GM12878 (cell line): ENCODE measurements at regions not wholly inside any gene's neighbourhood (a gene's known extent, or its start where the extent isn't known, plus 50 kb on each side); places are given as distances from the start of the nearest gene placed in this dataset.
"Not testable (repeated sequence)": the region's sequence is repeated elsewhere in the genome, so short reads cannot be mapped to it uniquely, and the experiment has no call there.

Experiments used
- ATAC-seq: fragments of 200-7000 bp; cut with Tn5 transposase; 3 replicates; pipeline ENCODE4 v1.9.1; 2020; ENCODE audit warnings: mild to moderate bottlenecking, moderate library complexity
- BruUV-seq: library from RNA; stranded (reverse); fragments of 400-500 nt; replicated peaks from 2 replicates; lab custom pipeline; 2021; lab: Mats Ljungman, UMichigan
- CTCF ChIA-PET: fragments of 300-600 bp; sonication (Branson Sonifier 250); formaldehyde crosslinking; extraction: SDS; loops from one replicate; lab custom pipeline; 2021; ENCODE audit warnings: inconsistent platforms; lab: Yijun Ruan, JAX
- POLR2A ChIA-PET: fragments of 350-600 bp; formaldehyde crosslinking; extraction: SDS; loops from one replicate; lab custom pipeline; 2021; ENCODE audit warnings: inconsistent platforms; lab: Charles Lee
- RAD21 ChIA-PET: fragments of 300-600 bp; sonication (Branson Sonifier 250); formaldehyde crosslinking; loops from one replicate; lab custom pipeline; 2023; ENCODE audit warnings: antibody characterized with exemption; ENCODE audit not compliant: unreplicated experiment; lab: Charles Lee
- SMC1A ChIA-PET: fragments of 300-600 bp; sonication (Branson Sonifier 250); formaldehyde crosslinking; loops from one replicate; lab custom pipeline; 2023; ENCODE audit not compliant: unreplicated experiment, uncharacterized antibody; lab: Charles Lee
- DNase-seq: peaks from one replicate; pipeline ENCODE4 v3.0.0-alpha.2; 2011; ENCODE audit warnings: low read depth, low spot score
- FAIRE-seq: peaks from 3 replicates; lab custom pipeline; 2011; peaks lifted over from hg19 to GRCh38; lab: Jason Lieb, UNC
- H2AFZ ChIP-seq: 2 replicates; pipeline ENCODE4 v1.6.0; 2011; ENCODE audit warnings: low read depth, low read length, control low read depth; ENCODE audit not compliant: control insufficient read depth
- H3K27ac ChIP-seq: 2 replicates; pipeline ENCODE4 v1.5.1; 2011; ENCODE audit warnings: control low read depth; ENCODE audit not compliant: control insufficient read depth, insufficient read depth
- H3K27me3 ChIP-seq, 2 experiments: replicated peaks in 1 of 2; 2 replicates each; pipeline versions ENCODE4 v1.6.0 to v1.6.1; 2011; ENCODE audit warnings: low read length in 1 of 2; ENCODE audit not compliant: control insufficient read depth in 2 of 2, insufficient read depth in 2 of 2
- H3K36me3 ChIP-seq, 2 experiments: 2 replicates each; pipeline ENCODE4 v1.5.1; 2011; ENCODE audit warnings: low read length in 1 of 2; ENCODE audit not compliant: control insufficient read depth in 2 of 2, insufficient read depth in 2 of 2
- H3K4me1 ChIP-seq: 2 replicates; pipeline ENCODE4 v1.6.1; 2011; ENCODE audit warnings: mild to moderate bottlenecking, low read length, moderate library complexity, mixed read lengths; ENCODE audit not compliant: control insufficient read depth, insufficient read depth
- H3K4me2 ChIP-seq: 2 replicates; pipeline ENCODE4 v1.6.0; 2011; ENCODE audit warnings: control low read depth; ENCODE audit not compliant: control insufficient read depth, insufficient read depth
- H3K4me3 ChIP-seq: fragments of 200-600 bp; sonication (generic); 2 replicates; pipeline ENCODE4 v1.5.1; 2016
- H3K79me2 ChIP-seq: 2 replicates; pipeline ENCODE4 v1.6.0; 2011; ENCODE audit warnings: low read length; ENCODE audit not compliant: control insufficient read depth, insufficient read depth
- H3K9ac ChIP-seq: 2 replicates; pipeline ENCODE4 v1.8.0; 2011; ENCODE audit warnings: low read length, control low read depth, mixed read lengths; ENCODE audit not compliant: control insufficient read depth, insufficient read depth
- H3K9me3 ChIP-seq: replicated peaks from 3 replicates; pipeline ENCODE4 v1.5.1; 2011; ENCODE audit warnings: mild to moderate bottlenecking, low read length; ENCODE audit not compliant: control insufficient read depth, insufficient read depth
- H4K20me1 ChIP-seq: 2 replicates; pipeline ENCODE4 v1.6.0; 2011; ENCODE audit not compliant: control insufficient read depth, insufficient read depth
- MLLT1 ChIP-seq: fragments of 450-650 bp; IDR thresholded peaks from 2 replicates; pipeline ENCODE4 v1.6.1; 2016; ENCODE audit warnings: mild to moderate bottlenecking
- RB1 ChIP-seq: fragments of 450-650 bp; formaldehyde crosslinking; IDR thresholded peaks from 2 replicates; pipeline ENCODE4 v1.6.1; 2017; ENCODE audit warnings: mild to moderate bottlenecking, borderline replicate concordance
- SIN3A ChIP-seq: IDR thresholded peaks from 2 replicates; pipeline ENCODE4 v1.6.1; 2012; ENCODE audit warnings: low read depth, low read length, improper control_type of control experiment
- SKIL ChIP-seq: fragments of 450-650 bp; IDR thresholded peaks from 2 replicates; pipeline ENCODE4 v1.6.1; 2017; ENCODE audit warnings: mild to moderate bottlenecking, low read depth, inconsistent platforms; ENCODE audit not compliant: poor library complexity, severe bottlenecking
- ZBTB40 ChIP-seq: fragments of 450-650 bp; IDR thresholded peaks from 2 replicates; pipeline ENCODE4 v1.6.1; 2016; ENCODE audit warnings: mild to moderate bottlenecking, moderate library complexity, borderline replicate concordance
- WGBS: methylation state at CpG from one replicate; pipeline ENCODE4 v1.1.6; 2016; ENCODE audit warnings: low lambda C conversion rate; ENCODE audit not compliant: insufficient replicate concordance, insufficient coverage; ENCODE audit errors: missing lambda C conversion rate; 5-methylcytosine and 5-hydroxymethylcytosine counted together
- in situ Hi-C: fragments of 300-500 bp; cut with MboI; formaldehyde crosslinking; loops from 9 replicates; pipeline ENCODE4 v1.14.3; 2018; ENCODE audit warnings: mixed read lengths
- intact Hi-C: fragments of 100-400 bp; cut with micrococcal nuclease; formaldehyde crosslinking; loops from one replicate; pipeline ENCODE4 v1.14.2; 2022; ENCODE audit not compliant: unreplicated experiment

DNA sequence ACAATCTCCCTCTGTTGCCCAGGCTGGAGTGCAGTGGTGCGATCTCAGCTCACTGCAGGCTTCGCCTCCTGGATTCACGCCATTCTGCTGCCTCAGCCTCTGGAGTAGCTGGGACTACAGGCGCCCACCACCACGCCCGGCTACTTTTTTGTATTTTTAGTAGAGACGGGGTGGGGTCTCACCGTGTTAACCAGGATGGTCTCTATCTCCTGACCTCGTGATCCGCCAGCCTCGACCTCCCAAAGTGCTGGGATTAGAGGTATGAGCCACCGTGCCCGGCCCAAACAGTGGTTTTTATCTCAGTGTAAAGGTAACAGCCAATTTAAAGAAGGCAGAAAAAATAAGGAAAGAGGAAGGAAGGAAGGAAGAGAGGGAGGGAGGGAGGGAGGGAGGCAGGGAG is 288.5 kb upstream of the CDH19 start:
- SMC1A ChIA-PET, H3K4me3 ChIP-seq, ATAC-seq, H3K36me3 ChIP-seq, H3K4me1 ChIP-seq, POLR2A ChIA-PET, H2AFZ ChIP-seq, BruUV-seq, H3K9ac ChIP-seq, DNase-seq, H3K79me2 ChIP-seq, H3K4me2 ChIP-seq, in situ Hi-C loops, H4K20me1 ChIP-seq, intact Hi-C loops, H3K27me3 ChIP-seq, CTCF ChIA-PET, FAIRE-seq, H3K9me3 ChIP-seq, H3K27ac ChIP-seq, RAD21 ChIA-PET: not testable (repeated sequence)
- WGBS: 27% methylated on average over 13 of the region's 13 CpGs

DNA sequence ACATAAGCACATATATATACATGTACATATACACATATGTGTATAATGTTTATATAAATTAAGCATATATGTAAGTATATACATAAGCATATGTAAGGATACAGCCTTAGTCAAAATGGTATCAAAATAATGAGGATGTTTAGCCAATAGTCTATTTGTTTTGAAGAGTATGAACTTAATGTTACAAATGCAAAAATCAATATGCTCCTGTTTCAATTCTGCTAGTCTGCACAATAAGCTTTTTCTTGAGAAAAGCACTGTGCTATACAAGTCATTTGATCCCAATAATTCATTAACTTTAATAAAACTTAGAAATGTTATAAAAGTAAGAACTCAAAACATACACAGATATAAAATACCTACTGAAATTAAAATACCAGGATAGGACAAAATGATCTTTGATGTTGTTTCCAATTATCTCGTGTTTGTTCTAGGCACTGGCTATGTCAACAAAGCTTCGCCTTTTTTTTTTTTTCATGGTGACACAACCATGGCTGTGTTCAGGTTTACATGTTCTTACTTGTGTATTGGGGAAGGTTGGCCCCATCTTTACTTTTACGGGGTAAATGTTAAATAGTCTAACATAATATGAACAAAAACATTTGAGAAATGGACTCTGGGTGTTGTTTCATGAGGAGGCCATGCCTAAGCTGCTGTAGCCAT is 271.1 kb upstream of the CDH19 start:
- FAIRE-seq: no peak
- H3K36me3 ChIP-seq: no peaks in the 10 kb centered on the region
- H2AFZ ChIP-seq: no peak overlapping the region
- no peak overlapping the region for H3K27ac ChIP-seq
- 18% methylated on average over 3 of the region's 3 CpGs for WGBS
- no peaks in the 10 kb centered on the region for H3K27me3 ChIP-seq
- ChIA-PET CTCF (interaction anchor here (0.7 to 1.8 kb wide), 2 partner anchors 122 to 315 kb away, joined by 4 to 5 read pairs; no protein-coding TSS in a partner anchor), RAD21 (no interaction called here), POLR2A (no interaction called here), SMC1A (interaction anchor here (0.6 to 1.4 kb wide), 2 partner anchors 10 to 55 kb away, joined by 3 read pairs; no protein-coding TSS in a partner anchor)
- no peaks in the 10 kb centered on the region for H3K9me3 ChIP-seq
- H3K79me2 ChIP-seq: no peaks in the 10 kb centered on the region
- no peak for DNase-seq
- no peak overlapping the region for H3K4me2 ChIP-seq
- no peak for ATAC-seq
- H4K20me1 ChIP-seq: no peaks in the 10 kb centered on the region
- intact Hi-C loops (loop anchor here (5.0 kb wide), 1 partner anchor 313 kb away; no protein-coding TSS in a partner anchor), in situ Hi-C loops (no loop called here)
- no peak overlapping the region for H3K9ac ChIP-seq
- no TSS peak for BruUV-seq
- H3K4me3 ChIP-seq: no peak overlapping the region
- no peaks in the 10 kb centered on the region for H3K4me1 ChIP-seq
- TF ChIP-seq ZBTB40 (no peak), SIN3A (no peak), SKIL (no peak), MLLT1 (no peak), RB1 (no peak)
